Lower leg skin (tissue), 4 donors: ENCODE measurements at regions not wholly inside any gene's neighbourhood (a gene's known extent, or its start where the extent isn't known, plus 50 kb on each side); places are given as distances from the start of the nearest gene placed in this dataset.

Experiments used
- DNase-seq, 2 donors: peaks; one replicate each; pipeline ENCODE4 v3.0.0-alpha.2; 2019; ENCODE audit warnings: low spot score in 2 of 2
- H3K4me3 ChIP-seq: fragments of 200-600 bp; sonication (generic); 2 replicates; pipeline ENCODE4 v1.5.1; 2017; ENCODE audit warnings: mild to moderate bottlenecking, low read depth; ENCODE audit not compliant: poor library complexity, severe bottlenecking
- POLR2A ChIP-seq, 2 donors: fragments of 450-650 bp; IDR thresholded peaks; one replicate each; pipeline ENCODE4 v1.6.1; 2016 to 2017; ENCODE audit warnings: antibody characterized with exemption in 2 of 2, mild to moderate bottlenecking in 1 of 2, moderate library complexity in 1 of 2
- WGBS, 2 donors: methylation state at CpG; one replicate each; pipeline ENCODE4 v1.1.5; 2018; 5-methylcytosine and 5-hydroxymethylcytosine counted together
- intact Hi-C: fragments of 100-400 bp; cut with DNase I; formaldehyde crosslinking; loops from one replicate; pipeline ENCODE4 v1.15.0; 2023; ENCODE audit warnings: low total_unique reads
- TF ChIP-seq, protein P1 (sequence below), 3 donors: fragments of 450-650 bp; IDR thresholded peaks; one replicate each; pipeline ENCODE4 v1.5.1; 2016; ENCODE audit warnings: antibody characterized with exemption in 3 of 3, mild to moderate bottlenecking in 3 of 3, moderate library complexity in 2 of 3

DNA sequence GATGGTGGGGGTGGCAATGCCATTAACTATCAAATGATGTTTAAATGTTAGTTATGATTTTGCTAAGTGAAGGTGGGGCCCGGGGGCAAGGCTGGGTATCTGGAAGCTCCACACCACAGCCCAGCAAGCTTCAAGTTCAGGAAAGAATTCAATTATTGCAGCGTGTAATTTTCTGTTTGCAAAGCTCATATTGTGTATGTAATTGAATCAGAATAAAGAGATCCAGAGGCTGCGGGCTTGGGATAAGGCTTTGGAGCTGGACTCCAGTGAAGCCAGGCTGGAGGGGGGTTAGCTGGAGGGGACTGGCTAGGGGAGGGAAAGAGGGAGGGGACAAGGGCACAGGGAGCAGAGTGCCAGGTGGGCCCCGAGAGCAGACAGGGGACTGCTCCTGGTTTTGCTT, 557.1 kb upstream of the CADM1 start:
- WGBS, 2 donors, result 84 to 87% methylated on average over 4 of the region's 4 CpGs
- intact Hi-C loops, result no loop called here
- H3K4me3 ChIP-seq, result no peak overlapping the region
- TF ChIP-seq, protein P1, sequence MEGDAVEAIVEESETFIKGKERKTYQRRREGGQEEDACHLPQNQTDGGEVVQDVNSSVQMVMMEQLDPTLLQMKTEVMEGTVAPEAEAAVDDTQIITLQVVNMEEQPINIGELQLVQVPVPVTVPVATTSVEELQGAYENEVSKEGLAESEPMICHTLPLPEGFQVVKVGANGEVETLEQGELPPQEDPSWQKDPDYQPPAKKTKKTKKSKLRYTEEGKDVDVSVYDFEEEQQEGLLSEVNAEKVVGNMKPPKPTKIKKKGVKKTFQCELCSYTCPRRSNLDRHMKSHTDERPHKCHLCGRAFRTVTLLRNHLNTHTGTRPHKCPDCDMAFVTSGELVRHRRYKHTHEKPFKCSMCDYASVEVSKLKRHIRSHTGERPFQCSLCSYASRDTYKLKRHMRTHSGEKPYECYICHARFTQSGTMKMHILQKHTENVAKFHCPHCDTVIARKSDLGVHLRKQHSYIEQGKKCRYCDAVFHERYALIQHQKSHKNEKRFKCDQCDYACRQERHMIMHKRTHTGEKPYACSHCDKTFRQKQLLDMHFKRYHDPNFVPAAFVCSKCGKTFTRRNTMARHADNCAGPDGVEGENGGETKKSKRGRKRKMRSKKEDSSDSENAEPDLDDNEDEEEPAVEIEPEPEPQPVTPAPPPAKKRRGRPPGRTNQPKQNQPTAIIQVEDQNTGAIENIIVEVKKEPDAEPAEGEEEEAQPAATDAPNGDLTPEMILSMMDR (IDR thresholded peaks at IDR 0.05), result no peak
- TF ChIP-seq POLR2A (IDR thresholded peaks at IDR 0.05), result no peak
- no peak for DNase-seq

DNA sequence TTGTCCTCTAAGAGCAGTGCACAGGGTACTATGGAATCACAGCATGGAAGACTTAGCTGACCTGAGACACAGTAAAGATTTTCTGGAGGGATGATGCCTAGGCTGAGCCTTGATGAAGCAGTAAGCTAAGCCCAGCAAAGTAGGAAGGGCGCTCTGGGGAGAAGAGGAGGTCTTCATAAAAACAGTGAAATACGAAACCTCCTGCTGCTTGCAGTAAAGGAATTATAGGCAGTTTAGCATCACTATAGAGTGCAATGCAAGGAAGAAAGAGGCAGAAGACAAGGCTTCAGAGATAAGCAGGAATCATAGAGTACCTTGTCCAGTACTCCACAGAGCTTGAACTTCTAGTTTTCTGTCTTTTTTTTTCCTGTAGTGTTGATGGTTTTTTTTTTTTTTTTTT, 555.7 kb upstream of the CADM1 start:
- WGBS, 2 donors, result 64 to 78% methylated on average over 2 of the region's 2 CpGs
- H3K4me3 ChIP-seq, result no peak overlapping the region
- intact Hi-C loops, result no loop called here
- TF ChIP-seq POLR2A (IDR thresholded peaks at IDR 0.05), result no peak
- TF ChIP-seq, protein P1 (IDR thresholded peaks at IDR 0.05), result no peak
- no peak for DNase-seq

DNA sequence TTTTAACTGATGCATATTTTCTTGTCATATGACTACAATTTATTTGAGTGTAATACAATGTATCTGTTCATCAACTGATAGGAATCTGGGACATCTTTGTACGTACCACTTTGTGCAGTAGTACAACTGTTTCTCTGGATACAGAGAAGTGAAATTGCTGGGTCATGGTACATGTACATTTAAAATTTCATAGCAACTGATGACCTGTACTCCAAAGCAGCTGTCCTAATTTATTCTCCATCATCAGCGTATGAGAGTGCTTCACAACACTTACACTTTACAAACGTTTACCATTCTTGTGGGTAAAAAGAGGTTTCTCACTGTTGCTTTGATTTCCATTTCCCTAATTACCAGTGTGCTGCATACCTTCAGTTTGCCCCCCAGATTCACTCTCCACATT, 552.8 kb upstream of the CADM1 start:
- no peak for DNase-seq
- WGBS, 2 donors, result 63 to 65% methylated on average over 3 of the region's 3 CpGs

DNA sequence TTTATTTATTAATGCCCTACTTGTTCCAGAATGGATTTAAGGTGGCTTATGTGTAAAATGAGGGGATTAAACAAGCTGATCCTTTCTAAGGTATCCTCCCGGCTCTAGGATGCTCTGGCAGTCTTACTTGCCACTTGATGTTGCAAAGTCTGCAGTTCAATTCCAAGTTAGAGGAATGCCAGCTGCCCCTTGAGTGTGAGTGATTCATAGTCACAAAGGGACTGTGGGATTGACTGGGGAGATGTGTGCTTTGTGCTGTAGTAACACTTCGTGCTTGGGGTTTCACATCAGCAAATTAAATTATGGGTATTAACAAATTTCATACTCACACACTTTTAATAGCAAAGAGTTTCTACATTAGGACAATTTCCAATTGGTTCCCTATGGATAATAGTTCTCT, 550.8 kb upstream of the CADM1 start:
- DNase-seq, result no peak
- H3K4me3 ChIP-seq, result no peak overlapping the region
- TF ChIP-seq, protein P1 (IDR thresholded peaks at IDR 0.05), result no peak
- TF ChIP-seq POLR2A (IDR thresholded peaks at IDR 0.05), result no peak
- 78 to 84% methylated on average over 2 of the region's 2 CpGs for WGBS, 2 donors
- intact Hi-C loops, result no loop called here

More for the DNA sequence above, 552.8 kb upstream of the CADM1 start:
- H3K4me3 ChIP-seq, result no peak overlapping the region
- TF ChIP-seq, protein P1 (IDR thresholded peaks at IDR 0.05), result no peak
- TF ChIP-seq POLR2A (IDR thresholded peaks at IDR 0.05), result no peak
- intact Hi-C loops, result no loop called here

- TF ChIP-seq, protein P1 (IDR thresholded peaks at IDR 0.05), result no peak
- no peak for TF ChIP-seq POLR2A (IDR thresholded peaks at IDR 0.05)
- intact Hi-C loops, result no loop called here
- no peak for DNase-seq
- WGBS, 2 donors, result 64 to 65% methylated on average over 6 of the region's 6 CpGs
- H3K4me3 ChIP-seq, result no peak overlapping the region
Measured at GRCh38 chr11:116053548-116053919, 549.3 kb upstream of the CADM1 start.
